ENCODE measurements at regions not wholly inside any gene's neighbourhood (a gene's known extent, or its start where the extent isn't known, plus 50 kb on each side); places are given as distances from the start of the nearest gene placed in this dataset.

DNA sequence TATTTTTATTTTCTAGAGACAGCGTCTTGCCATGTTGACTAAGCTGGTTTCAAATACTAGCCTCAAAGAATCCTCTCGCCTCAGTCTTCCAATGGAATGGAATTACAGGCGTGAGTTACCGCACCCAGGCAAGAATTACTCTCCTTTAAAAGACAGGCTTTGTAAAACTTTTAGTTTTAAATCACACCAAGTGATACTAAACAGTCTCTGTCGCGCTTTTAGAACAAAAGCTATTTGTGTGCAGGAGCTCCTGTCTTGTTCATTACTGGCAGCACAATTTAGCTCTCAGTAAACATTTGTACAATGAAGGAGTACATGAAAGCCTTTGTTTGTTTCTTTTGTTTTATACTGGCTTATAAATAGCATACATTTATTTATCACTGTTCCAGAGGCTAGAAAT lies 1719.2 kb upstream of the PIK3C3 start:
- TF ChIP-seq, protein P1, sequence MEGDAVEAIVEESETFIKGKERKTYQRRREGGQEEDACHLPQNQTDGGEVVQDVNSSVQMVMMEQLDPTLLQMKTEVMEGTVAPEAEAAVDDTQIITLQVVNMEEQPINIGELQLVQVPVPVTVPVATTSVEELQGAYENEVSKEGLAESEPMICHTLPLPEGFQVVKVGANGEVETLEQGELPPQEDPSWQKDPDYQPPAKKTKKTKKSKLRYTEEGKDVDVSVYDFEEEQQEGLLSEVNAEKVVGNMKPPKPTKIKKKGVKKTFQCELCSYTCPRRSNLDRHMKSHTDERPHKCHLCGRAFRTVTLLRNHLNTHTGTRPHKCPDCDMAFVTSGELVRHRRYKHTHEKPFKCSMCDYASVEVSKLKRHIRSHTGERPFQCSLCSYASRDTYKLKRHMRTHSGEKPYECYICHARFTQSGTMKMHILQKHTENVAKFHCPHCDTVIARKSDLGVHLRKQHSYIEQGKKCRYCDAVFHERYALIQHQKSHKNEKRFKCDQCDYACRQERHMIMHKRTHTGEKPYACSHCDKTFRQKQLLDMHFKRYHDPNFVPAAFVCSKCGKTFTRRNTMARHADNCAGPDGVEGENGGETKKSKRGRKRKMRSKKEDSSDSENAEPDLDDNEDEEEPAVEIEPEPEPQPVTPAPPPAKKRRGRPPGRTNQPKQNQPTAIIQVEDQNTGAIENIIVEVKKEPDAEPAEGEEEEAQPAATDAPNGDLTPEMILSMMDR (IDR thresholded peaks at IDR 0.05) = no peak
- TF ChIP-seq POLR2A (IDR thresholded peaks at IDR 0.05) (no peak), POLR2AphosphoS5 (IDR thresholded peaks at IDR 0.05) (no peak)
